ENCODE measurements at regions not wholly inside any gene's neighbourhood (a gene's known extent, or its start where the extent isn't known, plus 50 kb on each side); places are given as distances from the start of the nearest gene placed in this dataset.

DNA sequence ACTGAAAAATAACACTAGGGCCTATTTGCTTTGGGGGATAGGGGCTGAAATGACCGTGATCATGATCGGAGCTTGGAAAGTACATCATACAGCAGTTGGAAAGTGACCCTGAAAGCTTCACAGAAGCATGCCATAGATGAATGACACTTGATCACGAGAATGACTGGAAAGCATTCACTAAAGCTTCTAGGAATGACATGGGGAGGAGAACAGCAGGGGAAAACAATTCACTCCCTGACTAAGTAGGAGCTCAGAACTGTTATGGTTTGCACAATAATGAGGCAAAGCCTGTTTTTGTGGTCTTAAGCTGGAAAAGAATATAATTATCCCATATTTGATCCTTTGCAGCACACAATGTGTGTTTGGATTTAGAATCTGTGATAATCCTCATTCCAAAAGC is 237.5 kb downstream of the NOL4 start:
- H3K4me1 Mint-ChIP-seq: no peaks in the 10 kb centered on the region
- peaks cover 0 to 5% (median 0%) of the 10 kb centered on the region in 7 donors for H3K9me3 Mint-ChIP-seq
- ATAC-seq (ENCODE audit: low read depth in 2 of 2) (no peak), DNase-seq (no peak)
- H3K27ac Mint-ChIP-seq: no peak overlapping the region
- H3K4me3 Mint-ChIP-seq: no peak overlapping the region
- H3K27me3 Mint-ChIP-seq: no peaks in the 10 kb centered on the region
- H3K36me3 Mint-ChIP-seq: no peaks in the 10 kb centered on the region

DNA sequence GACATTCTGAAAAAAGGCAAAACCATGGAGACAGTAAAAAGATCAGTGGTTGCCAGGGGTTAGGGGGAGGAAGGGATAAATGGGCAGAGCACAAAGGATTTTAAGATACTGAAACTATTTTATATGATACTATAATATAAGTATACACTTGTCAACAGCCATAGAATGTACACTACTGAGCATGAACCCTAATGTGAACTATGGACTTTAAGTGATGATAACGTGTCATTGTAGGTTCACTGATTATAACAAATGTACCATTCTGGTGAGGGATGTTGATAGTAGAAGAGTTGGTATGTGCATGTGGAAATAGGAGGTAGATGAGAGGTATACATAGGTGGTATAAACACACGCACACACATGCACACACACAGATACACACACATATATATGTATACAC is 241.6 kb downstream of the NOL4 start:
- no peaks in the 10 kb centered on the region for H3K4me1 Mint-ChIP-seq
- H3K9me3 Mint-ChIP-seq: peaks cover 0 to 3% (median 0%) of the 10 kb centered on the region in 7 donors
- ATAC-seq (ENCODE audit: low read depth in 2 of 2): no peak
- H3K27ac Mint-ChIP-seq: no peak overlapping the region
- no peak overlapping the region for H3K4me3 Mint-ChIP-seq
- no peaks in the 10 kb centered on the region for H3K36me3 Mint-ChIP-seq
- H3K27me3 Mint-ChIP-seq: no peaks in the 10 kb centered on the region
- no peak for DNase-seq

DNA sequence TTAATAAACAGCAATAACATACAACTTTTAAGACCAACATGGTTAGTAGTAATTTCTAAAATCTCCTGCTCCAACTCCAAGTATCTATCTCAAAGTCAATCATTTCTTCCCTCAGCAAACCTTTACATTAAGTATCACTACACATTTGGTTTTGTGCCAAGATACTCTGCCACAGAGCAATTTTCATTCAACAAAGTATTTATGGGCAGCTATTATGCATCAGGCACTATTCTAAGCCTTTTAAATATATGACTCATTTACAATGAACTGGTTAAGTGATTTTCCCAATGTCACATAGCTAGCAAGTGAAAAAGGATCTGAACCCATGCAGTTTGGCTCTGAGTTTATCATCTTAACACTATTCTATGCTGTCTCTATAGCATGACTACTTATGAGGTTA is 264.3 kb downstream of the NOL4 start:
- no peak overlapping the region for H3K4me3 Mint-ChIP-seq
- ATAC-seq (ENCODE audit: low read depth in 2 of 2): no peak
- DNase-seq: no peak
- H3K36me3 Mint-ChIP-seq: no peaks in the 10 kb centered on the region
- H3K9me3 Mint-ChIP-seq: peaks cover 0 to 6% (median 0%) of the 10 kb centered on the region in 7 donors
- H3K27me3 Mint-ChIP-seq: no peaks in the 10 kb centered on the region
- no peaks in the 10 kb centered on the region for H3K4me1 Mint-ChIP-seq
- no peak overlapping the region for H3K27ac Mint-ChIP-seq

DNA sequence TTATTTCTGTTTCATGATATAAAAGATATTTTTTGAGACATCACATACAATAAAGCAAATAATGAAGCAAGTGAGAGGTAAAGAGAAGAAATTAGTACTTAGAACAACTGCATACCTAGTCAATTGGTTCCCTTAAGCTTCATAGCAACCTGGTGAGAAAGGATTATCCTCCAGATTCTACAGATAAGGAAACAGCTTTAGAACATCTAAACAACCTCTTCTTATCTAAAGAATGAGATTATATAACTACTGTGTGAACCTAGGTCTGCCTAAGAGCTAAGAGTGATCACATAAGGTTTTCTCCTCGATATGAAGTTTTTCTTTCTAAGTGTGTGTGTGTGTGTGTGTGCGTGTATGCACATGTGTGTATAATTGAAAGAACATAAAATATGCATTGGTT is 265.1 kb downstream of the NOL4 start:
- Mint-ChIP-seq H3K9me3 (peaks cover 0 to 6% (median 0%) of the 10 kb centered on the region in 7 donors), H3K27ac (no peak overlapping the region), H3K4me3 (no peak overlapping the region), H3K36me3 (no peaks in the 10 kb centered on the region), H3K4me1 (no peaks in the 10 kb centered on the region), H3K27me3 (no peaks in the 10 kb centered on the region)
- DNase-seq (no peak), ATAC-seq (ENCODE audit: low read depth in 2 of 2) (no peak)

DNA sequence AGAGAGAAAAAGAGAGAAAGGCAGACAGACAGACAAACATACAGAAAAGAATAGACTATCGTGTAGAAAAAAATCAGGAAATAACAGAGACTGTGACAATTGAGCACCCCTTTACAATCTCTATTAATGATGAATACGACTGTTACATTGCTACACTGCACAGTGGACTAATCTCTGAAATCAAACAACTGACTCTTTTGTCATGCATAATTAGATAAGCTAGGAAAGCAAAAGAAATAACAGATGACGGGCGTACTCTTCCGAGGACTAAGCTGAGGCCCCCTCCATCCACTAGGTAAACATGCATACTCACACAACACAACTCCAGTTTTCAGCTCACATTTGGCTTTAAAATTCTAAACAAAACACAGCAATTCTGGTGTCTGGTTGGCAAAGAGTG is 267.0 kb downstream of the NOL4 start:
- Mint-ChIP-seq H3K36me3 (no peaks in the 10 kb centered on the region), H3K27me3 (no peaks in the 10 kb centered on the region), H3K9me3 (peaks cover 0 to 6% (median 0%) of the 10 kb centered on the region in 7 donors), H3K4me1 (no peaks in the 10 kb centered on the region), H3K4me3 (no peak overlapping the region), H3K27ac (no peak overlapping the region)
- DNase-seq (no peak), ATAC-seq (ENCODE audit: low read depth in 2 of 2) (no peak)

DNA sequence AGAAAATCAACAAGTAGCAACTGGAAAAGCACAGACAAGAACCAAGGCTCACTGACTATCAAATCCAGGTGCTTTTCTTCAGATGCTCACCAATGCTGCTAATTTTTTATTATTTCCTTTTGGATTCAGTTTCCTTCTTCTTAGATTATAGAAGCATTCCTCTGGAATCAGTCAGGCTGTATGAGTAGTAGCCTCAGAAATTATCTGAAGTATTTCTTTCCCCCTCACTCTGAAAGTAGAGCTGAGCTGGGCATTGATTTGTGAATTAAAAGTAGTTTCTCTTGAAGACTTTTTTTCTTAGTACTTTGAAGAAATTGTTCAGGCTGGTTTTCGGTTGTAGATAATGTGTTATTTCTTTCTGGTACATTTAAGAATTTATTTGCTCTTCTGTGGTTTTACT is 273.7 kb downstream of the NOL4 start:
- no peak overlapping the region for H3K27ac Mint-ChIP-seq
- H3K27me3 Mint-ChIP-seq: no peaks in the 10 kb centered on the region
- H3K4me1 Mint-ChIP-seq: no peaks in the 10 kb centered on the region
- DNase-seq (no peak), ATAC-seq (ENCODE audit: low read depth in 2 of 2) (no peak)
- H3K36me3 Mint-ChIP-seq: no peaks in the 10 kb centered on the region
- H3K9me3 Mint-ChIP-seq: peaks cover 0 to 2% (median 0%) of the 10 kb centered on the region in 7 donors
- no peak overlapping the region for H3K4me3 Mint-ChIP-seq

DNA sequence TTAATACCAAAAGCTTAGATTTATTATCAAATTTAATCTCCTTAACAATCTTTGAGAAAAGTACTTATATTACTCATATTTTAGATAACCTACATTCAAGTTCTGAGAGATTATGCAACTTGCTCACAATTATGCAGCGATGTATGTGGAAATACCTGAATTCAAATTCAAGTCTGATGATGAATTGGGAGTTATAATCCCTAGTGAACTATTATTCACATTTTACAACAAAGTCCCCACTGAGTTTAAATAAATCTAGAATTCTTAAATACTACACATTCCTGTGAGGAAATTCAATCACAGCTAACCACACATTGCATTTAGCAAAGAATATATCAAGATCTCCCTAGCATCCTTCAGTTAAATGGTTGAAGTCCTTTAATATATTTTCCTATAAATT is 278.4 kb downstream of the NOL4 start:
- Mint-ChIP-seq H3K27me3 (no peaks in the 10 kb centered on the region), H3K27ac (no peak overlapping the region), H3K4me3 (no peak overlapping the region), H3K4me1 (no peaks in the 10 kb centered on the region), H3K36me3 (no peaks in the 10 kb centered on the region), H3K9me3 (peaks cover 0 to 2% (median 0%) of the 10 kb centered on the region in 7 donors)
- DNase-seq (no peak), ATAC-seq (ENCODE audit: low read depth in 2 of 2) (no peak)

DNA sequence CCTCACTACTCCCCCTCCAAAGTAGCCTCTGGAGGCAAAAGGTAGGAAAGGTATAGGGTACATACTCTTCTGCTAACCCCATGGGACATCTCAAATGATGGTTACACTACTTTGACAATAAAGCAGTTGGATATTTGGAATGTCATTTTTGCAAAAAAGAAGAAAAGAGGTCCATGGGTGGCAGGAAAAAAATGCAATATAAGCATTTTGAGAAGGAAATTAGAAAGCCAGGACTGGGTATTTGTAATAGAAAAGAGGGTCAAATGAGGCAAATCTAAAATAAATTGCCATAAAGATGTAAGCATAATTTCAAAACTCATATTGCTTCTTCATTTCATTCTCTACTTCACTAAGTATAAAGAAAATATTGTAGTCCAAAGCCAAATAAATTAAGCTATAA is 280.2 kb downstream of the NOL4 start:
- Mint-ChIP-seq H3K27me3 (no peaks in the 10 kb centered on the region), H3K36me3 (no peaks in the 10 kb centered on the region), H3K4me3 (no peak overlapping the region), H3K27ac (no peak overlapping the region), H3K4me1 (no peaks in the 10 kb centered on the region), H3K9me3 (peaks cover 0 to 11% (median 2%) of the 10 kb centered on the region in 7 donors)
- DNase-seq (no peak), ATAC-seq (ENCODE audit: low read depth in 2 of 2) (no peak)

DNA sequence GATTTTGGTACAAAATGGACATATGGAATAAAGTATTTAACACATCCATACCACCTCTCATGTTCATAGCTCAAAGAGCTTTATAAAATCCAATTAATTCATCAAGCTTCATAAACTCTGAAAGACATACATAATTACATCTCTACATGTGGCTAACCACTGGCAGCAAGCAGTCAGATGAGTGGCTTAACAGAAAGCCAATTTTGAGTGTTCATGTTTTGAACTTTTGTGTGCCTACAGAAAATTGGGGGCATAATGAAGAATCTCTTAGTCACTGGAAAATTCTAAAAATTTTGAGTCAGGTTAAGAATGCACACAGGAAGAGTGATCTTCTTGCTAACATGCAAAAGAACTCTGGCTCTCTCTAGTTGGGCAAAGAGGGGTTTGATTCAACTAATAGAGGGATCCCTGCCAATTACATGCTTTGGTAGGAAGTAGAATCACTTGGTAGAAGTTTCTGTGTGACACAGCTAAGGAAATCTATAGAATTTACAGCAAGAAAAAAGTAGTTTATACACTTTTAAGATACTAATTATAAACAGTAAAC is 287.4 kb downstream of the NOL4 start:
- no peak for DNase-seq
- no peak overlapping the region for H3K27ac Mint-ChIP-seq
- no peaks in the 10 kb centered on the region for H3K36me3 Mint-ChIP-seq
- H3K9me3 Mint-ChIP-seq: peaks cover 0 to 19% (median 3%) of the 10 kb centered on the region in 7 donors
- no peaks in the 10 kb centered on the region for H3K27me3 Mint-ChIP-seq
- ATAC-seq (ENCODE audit: low read depth in 2 of 2): no peak
- no peaks in the 10 kb centered on the region for H3K4me1 Mint-ChIP-seq
- no peak overlapping the region for H3K4me3 Mint-ChIP-seq

DNA sequence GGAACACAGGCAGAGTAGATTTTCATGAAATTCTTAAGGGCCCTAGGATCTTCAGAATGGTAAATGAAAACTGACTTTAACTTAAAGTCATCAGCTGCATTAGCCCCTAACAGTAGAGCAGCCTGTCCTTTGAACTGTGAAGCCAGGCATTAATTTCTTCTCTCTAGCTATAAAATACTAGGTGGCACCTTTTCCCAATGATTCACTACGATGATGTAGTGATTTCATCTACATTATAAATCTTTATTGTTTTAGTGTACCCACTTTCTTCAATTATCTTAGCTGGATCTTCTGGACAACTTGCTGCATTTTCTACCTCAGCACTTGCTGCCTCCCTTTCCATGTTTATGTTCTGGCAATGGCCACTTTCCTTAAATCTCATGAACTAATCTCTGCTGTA is 290.5 kb downstream of the NOL4 start:
- DNase-seq: no peak
- no peaks in the 10 kb centered on the region for H3K27me3 Mint-ChIP-seq
- no peak for ATAC-seq (ENCODE audit: low read depth in 2 of 2)
- H3K27ac Mint-ChIP-seq: no peak overlapping the region
- no peaks in the 10 kb centered on the region for H3K4me1 Mint-ChIP-seq
- H3K36me3 Mint-ChIP-seq: no peaks in the 10 kb centered on the region
- peaks cover 0 to 7% (median 0%) of the 10 kb centered on the region in 7 donors for H3K9me3 Mint-ChIP-seq
- H3K4me3 Mint-ChIP-seq: peak overlapping the region in 1 of 8 donors; percentile 48

DNA sequence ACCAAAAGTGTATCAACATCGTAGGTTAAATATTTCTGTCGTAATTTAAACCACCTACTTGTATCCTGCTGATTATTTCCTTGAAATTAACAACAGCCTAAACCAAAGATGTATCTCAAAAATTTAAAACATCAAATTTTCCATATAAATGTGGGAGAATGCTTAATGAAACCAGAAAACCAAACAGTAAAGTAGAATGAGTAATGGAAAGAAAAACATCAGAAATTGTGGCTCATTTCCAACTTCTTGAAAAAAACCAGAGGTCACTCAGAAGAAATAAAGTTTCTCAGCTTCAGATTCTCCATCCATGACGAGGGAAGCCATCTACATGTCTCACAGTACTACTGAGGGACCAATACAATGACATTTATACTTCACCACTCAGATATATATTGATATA is 296.5 kb downstream of the NOL4 start:
- ATAC-seq (ENCODE audit: low read depth in 2 of 2) (no peak), DNase-seq (no peak)
- Mint-ChIP-seq H3K4me1 (no peaks in the 10 kb centered on the region), H3K9me3 (peaks cover 0 to 4% (median 0%) of the 10 kb centered on the region in 7 donors), H3K4me3 (no peak overlapping the region), H3K27me3 (no peaks in the 10 kb centered on the region), H3K36me3 (no peaks in the 10 kb centered on the region), H3K27ac (no peak overlapping the region)

DNA sequence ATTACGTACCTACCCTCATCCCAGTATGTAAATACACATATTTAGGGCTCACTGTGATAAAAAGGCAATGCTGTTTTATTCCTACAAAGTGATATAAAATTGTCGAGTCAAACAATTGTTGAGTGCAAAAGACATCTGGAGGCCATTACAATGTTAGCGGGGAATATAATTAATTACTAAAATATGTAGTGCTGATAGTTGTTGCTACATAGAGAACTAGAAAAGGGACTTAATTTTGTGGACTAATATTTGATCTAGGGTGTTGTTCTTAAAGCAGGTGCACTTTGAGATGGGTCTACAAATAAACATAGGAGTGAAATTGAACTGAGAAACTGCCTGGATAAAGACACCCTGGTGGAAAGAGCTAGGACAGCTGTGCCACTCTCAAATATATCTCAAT is 300.1 kb downstream of the NOL4 start:
- H3K27ac Mint-ChIP-seq: no peak overlapping the region
- peaks cover 0 to 4% (median 0%) of the 10 kb centered on the region in 7 donors for H3K9me3 Mint-ChIP-seq
- no peak for ATAC-seq (ENCODE audit: low read depth in 2 of 2)
- H3K4me3 Mint-ChIP-seq: no peak overlapping the region
- H3K27me3 Mint-ChIP-seq: no peaks in the 10 kb centered on the region
- no peak for DNase-seq
- H3K4me1 Mint-ChIP-seq: no peaks in the 10 kb centered on the region
- no peaks in the 10 kb centered on the region for H3K36me3 Mint-ChIP-seq

DNA sequence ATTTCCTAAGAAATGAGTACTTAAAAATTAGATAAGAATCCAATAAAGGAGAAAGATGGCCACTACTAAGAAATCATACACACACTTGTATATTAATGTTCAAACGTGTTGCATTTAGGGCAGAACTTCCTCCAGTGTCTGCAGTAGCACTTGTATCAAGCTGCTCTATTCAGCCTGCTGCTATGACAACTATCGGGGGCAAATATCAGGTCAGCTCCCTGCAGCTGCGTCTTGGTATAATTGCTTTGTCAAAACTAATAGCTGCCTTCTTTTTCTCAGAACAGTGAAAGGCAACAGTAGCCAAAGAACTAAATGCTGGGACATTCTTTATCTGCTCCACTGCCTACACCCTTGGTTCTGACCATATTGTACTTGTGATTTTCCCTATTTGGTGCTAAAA is 300.7 kb downstream of the NOL4 start:
- H3K36me3 Mint-ChIP-seq: no peaks in the 10 kb centered on the region

DNA sequence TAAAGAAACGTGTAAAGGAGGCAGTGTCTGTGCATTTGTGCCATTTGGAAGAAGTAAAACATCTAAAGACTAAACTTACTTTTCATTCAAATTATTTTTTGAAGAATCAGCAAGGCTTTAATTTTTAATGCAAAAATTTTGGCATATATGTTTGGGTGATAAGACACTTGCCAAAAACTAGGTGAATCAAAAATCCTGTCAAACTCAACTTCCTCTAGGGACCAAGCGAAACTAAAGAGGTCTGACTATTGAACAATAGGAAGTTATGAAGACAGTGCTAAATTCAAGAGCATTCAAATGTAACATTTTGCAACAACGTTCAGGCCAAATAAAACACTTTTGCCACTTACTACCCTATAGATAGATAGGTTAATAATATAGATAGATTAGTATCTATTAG is 306.1 kb downstream of the NOL4 start:
- no peak for DNase-seq
- Mint-ChIP-seq H3K4me1 (no peaks in the 10 kb centered on the region), H3K27me3 (no peaks in the 10 kb centered on the region), H3K4me3 (no peak overlapping the region), H3K9me3 (peaks cover 0 to 14% (median 0%) of the 10 kb centered on the region in 7 donors), H3K27ac (no peak overlapping the region), H3K36me3 (no peaks in the 10 kb centered on the region)
- no peak for ATAC-seq (ENCODE audit: low read depth in 2 of 2)

More for the DNA sequence above, 300.7 kb downstream of the NOL4 start:
- Mint-ChIP-seq H3K4me1 (no peaks in the 10 kb centered on the region), H3K27me3 (no peaks in the 10 kb centered on the region), H3K27ac (no peak overlapping the region), H3K9me3 (peaks cover 0 to 4% (median 0%) of the 10 kb centered on the region in 7 donors), H3K4me3 (no peak overlapping the region)
- DNase-seq: no peak
- no peak for ATAC-seq (ENCODE audit: low read depth in 2 of 2)

DNA sequence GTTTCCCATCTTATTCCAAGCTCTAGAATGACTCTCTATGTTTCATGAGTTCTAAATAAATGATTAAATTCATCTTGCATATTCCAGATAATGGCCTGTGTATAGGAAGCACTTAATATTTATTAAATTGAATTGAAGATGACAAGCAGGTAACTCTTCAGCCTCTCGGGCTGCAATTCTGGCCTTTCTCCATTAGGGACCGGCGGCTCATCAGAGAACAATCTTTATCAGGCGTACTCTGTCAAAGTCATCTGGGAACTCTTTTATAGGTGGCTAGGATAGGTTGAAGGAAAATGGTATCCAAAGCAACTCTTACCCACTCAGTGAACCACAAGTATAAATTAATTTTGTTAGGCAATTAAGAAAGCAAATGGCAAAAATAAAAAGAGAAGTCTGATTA is 308.5 kb downstream of the NOL4 start:
- no peaks in the 10 kb centered on the region for H3K27me3 Mint-ChIP-seq
- no peak for ATAC-seq (ENCODE audit: low read depth in 2 of 2)
- H3K36me3 Mint-ChIP-seq: no peaks in the 10 kb centered on the region
- H3K9me3 Mint-ChIP-seq: peaks cover 0 to 16% (median 0%) of the 10 kb centered on the region in 7 donors
- no peak for DNase-seq
- no peak overlapping the region for H3K4me3 Mint-ChIP-seq
- H3K27ac Mint-ChIP-seq: no peak overlapping the region
- H3K4me1 Mint-ChIP-seq: no peaks in the 10 kb centered on the region
